ENCODE measurements at regions not wholly inside any gene's neighbourhood (a gene's known extent, or its start where the extent isn't known, plus 50 kb on each side); places are given as distances from the start of the nearest gene placed in this dataset.

GRCh38 chr19:5247957-5248705, 92.5 kb downstream of the PTPRS start:
- TF ChIP-seq POLR2A (IDR thresholded peaks at IDR 0.05): no peak
- no peak for TF ChIP-seq CTCF (IDR thresholded peaks at IDR 0.05)
- no peak for TF ChIP-seq POLR2AphosphoS5 (IDR thresholded peaks at IDR 0.05)
- TF ChIP-seq EP300 (IDR thresholded peaks at IDR 0.05; ENCODE audit: low read depth): no peak

Measured in transverse colon (tissue), 4 donors.